ENCODE measurements at regions not wholly inside any gene's neighbourhood (a gene's known extent, or its start where the extent isn't known, plus 50 kb on each side); places are given as distances from the start of the nearest gene placed in this dataset.

- no peaks in the 10 kb centered on the region for H3K36me3 ChIP-seq (ENCODE audit: insufficient read depth, low read length, poor library complexity, severe bottlenecking)
- no peak overlapping the region for H3K27ac ChIP-seq (ENCODE audit: low read depth, low read length, poor library complexity, severe bottlenecking)
- H3K4me1 ChIP-seq (ENCODE audit: insufficient read depth, low read length, poor library complexity, severe bottlenecking): no peaks in the 10 kb centered on the region
- H3K4me3 ChIP-seq (ENCODE audit: low read depth, low read length, poor library complexity, severe bottlenecking): no peak overlapping the region
- ChIA-PET CTCF (no interaction called here), POLR2A (ENCODE audit: low non-redundant PET) (no interaction called here)
- H3K9me3 ChIP-seq (ENCODE audit: low read depth, low read length, poor library complexity, severe bottlenecking): no peaks in the 10 kb centered on the region
- TF ChIP-seq EZH2 (IDR thresholded peaks at IDR 0.05; ENCODE audit: borderline replicate concordance, low read depth, low read length, poor library complexity, severe bottlenecking): no peak
- intact Hi-C loops (cut with micrococcal nuclease; ENCODE audit: unreplicated experiment): no loop called here
- no peak for DNase-seq (ENCODE audit: low spot score)
- BruUV-seq (replicated peaks): no TSS peak
- no peaks in the 10 kb centered on the region for H3K27me3 ChIP-seq (replicated peaks; ENCODE audit: insufficient read depth, low read depth, low read length, poor library complexity)
Measured at GRCh38 chr7:54856856-54857255, 97.8 kb upstream of the SEC61G start.

DNA sequence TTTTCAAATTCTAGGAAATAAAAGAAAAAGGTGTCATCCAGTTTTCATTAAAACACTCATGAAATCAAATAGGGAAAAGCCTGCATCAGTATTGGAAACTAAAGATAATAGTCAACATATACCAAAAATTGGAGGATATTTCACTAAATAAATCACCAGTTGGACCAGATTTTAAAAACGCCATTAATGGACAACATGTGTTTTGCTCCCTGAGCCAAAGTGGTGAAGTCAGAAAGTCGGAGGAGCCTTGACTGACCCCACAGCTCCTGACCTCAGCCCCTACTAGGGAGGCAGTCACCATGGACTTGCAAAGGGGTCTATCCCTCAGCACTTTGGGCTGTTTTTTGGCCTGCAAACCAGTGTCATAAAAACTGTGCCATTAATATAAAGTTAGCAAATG is 98.3 kb upstream of the SEC61G start:
- H3K36me3 ChIP-seq (ENCODE audit: insufficient read depth, low read length, poor library complexity, severe bottlenecking): no peaks in the 10 kb centered on the region
- POLR2A ChIA-PET (ENCODE audit: low non-redundant PET): no interaction called here
- no peaks in the 10 kb centered on the region for H3K4me1 ChIP-seq (ENCODE audit: insufficient read depth, low read length, poor library complexity, severe bottlenecking)
- no peak for DNase-seq (ENCODE audit: low spot score)
- H3K27ac ChIP-seq (ENCODE audit: low read depth, low read length, poor library complexity, severe bottlenecking): no peak overlapping the region
- no peak for TF ChIP-seq EZH2 (IDR thresholded peaks at IDR 0.05; ENCODE audit: borderline replicate concordance, low read depth, low read length, poor library complexity, severe bottlenecking)
- TF ChIP-seq CTCF (conservative IDR thresholded peaks at IDR 0.05; ENCODE audit: low read depth, low read length): no peak
- intact Hi-C loops (cut with micrococcal nuclease; ENCODE audit: unreplicated experiment): no loop called here
- CTCF ChIA-PET: no interaction called here
- H3K27me3 ChIP-seq (replicated peaks; ENCODE audit: insufficient read depth, low read depth, low read length, poor library complexity): no peaks in the 10 kb centered on the region
- H3K4me3 ChIP-seq (ENCODE audit: low read depth, low read length, poor library complexity, severe bottlenecking): no peak overlapping the region
- no TSS peak for BruUV-seq (replicated peaks)
- no peaks in the 10 kb centered on the region for H3K9me3 ChIP-seq (ENCODE audit: low read depth, low read length, poor library complexity, severe bottlenecking)

- no TSS peak for BruUV-seq (replicated peaks)
- ChIA-PET POLR2A (ENCODE audit: low non-redundant PET) (interaction anchor here (0.6 kb wide), 1 partner anchor 1156 kb away, joined by 3 read pairs; no protein-coding TSS in a partner anchor), CTCF (no interaction called here)
- Histone ChIP-seq H3K4me3 (ENCODE audit: low read depth, low read length, poor library complexity, severe bottlenecking) (no peak overlapping the region), H3K27me3 (replicated peaks; ENCODE audit: insufficient read depth, low read depth, low read length, poor library complexity) (no peaks in the 10 kb centered on the region), H3K27ac (ENCODE audit: low read depth, low read length, poor library complexity, severe bottlenecking) (no peak overlapping the region), H3K36me3 (ENCODE audit: insufficient read depth, low read length, poor library complexity, severe bottlenecking) (no peaks in the 10 kb centered on the region), H3K4me1 (ENCODE audit: insufficient read depth, low read length, poor library complexity, severe bottlenecking) (no peaks in the 10 kb centered on the region), H3K9me3 (ENCODE audit: low read depth, low read length, poor library complexity, severe bottlenecking) (no peaks in the 10 kb centered on the region)
- DNase-seq (ENCODE audit: low spot score): peak; percentile 38
- intact Hi-C loops (cut with micrococcal nuclease; ENCODE audit: unreplicated experiment): no loop called here
- TF ChIP-seq EZH2 (IDR thresholded peaks at IDR 0.05; ENCODE audit: borderline replicate concordance, low read depth, low read length, poor library complexity, severe bottlenecking) (no peak), CTCF (conservative IDR thresholded peaks at IDR 0.05; ENCODE audit: low read depth, low read length) (no peak)
Measured at GRCh38 chr7:54858008-54858692, 99.1 kb upstream of the SEC61G start.

DNA sequence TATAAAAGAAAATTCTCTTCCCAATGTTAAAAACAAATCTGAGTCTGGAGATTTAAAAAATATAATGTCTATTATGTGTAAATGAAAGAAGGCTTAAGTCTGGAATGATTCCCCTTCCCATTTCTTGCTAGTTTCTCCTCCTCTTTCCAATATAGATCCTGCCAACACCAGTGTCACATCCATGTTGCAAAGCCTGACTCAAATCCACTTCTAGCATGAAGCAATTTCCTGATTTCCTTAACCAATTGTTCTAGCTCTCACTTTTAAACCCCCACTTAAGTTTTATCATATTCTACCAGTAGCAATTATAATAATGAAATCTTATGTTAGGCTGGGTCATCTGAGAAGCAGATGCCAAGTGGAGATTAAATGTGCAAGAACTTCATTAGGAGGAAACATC is 100.1 kb upstream of the SEC61G start:
- no peak overlapping the region for H3K27ac ChIP-seq (ENCODE audit: low read depth, low read length, poor library complexity, severe bottlenecking)
- no peak overlapping the region for H3K4me3 ChIP-seq (ENCODE audit: low read depth, low read length, poor library complexity, severe bottlenecking)
- no peaks in the 10 kb centered on the region for H3K27me3 ChIP-seq (replicated peaks; ENCODE audit: insufficient read depth, low read depth, low read length, poor library complexity)
- TF ChIP-seq EZH2 (IDR thresholded peaks at IDR 0.05; ENCODE audit: borderline replicate concordance, low read depth, low read length, poor library complexity, severe bottlenecking) (no peak), CTCF (conservative IDR thresholded peaks at IDR 0.05; ENCODE audit: low read depth, low read length) (no peak)
- no peaks in the 10 kb centered on the region for H3K9me3 ChIP-seq (ENCODE audit: low read depth, low read length, poor library complexity, severe bottlenecking)
- POLR2A ChIA-PET (ENCODE audit: low non-redundant PET): interaction anchor here (0.6 kb wide), 1 partner anchor 1155 kb away, joined by 3 read pairs; no protein-coding TSS in a partner anchor
- BruUV-seq (replicated peaks): no TSS peak
- no peak for DNase-seq (ENCODE audit: low spot score)
- intact Hi-C loops (cut with micrococcal nuclease; ENCODE audit: unreplicated experiment): no loop called here
- no peaks in the 10 kb centered on the region for H3K4me1 ChIP-seq (ENCODE audit: insufficient read depth, low read length, poor library complexity, severe bottlenecking)
- no peaks in the 10 kb centered on the region for H3K36me3 ChIP-seq (ENCODE audit: insufficient read depth, low read length, poor library complexity, severe bottlenecking)
- CTCF ChIA-PET: no interaction called here

Measured in A673 (cell line).